HPDE6-E6E7 (cell line): ENCODE measurements at regions not wholly inside any gene's neighbourhood (a gene's known extent, or its start where the extent isn't known, plus 50 kb on each side); places are given as distances from the start of the nearest gene placed in this dataset.
"Not testable (repeated sequence)": the region's sequence is repeated elsewhere in the genome, so short reads cannot be mapped to it uniquely, and the experiment has no call there.

Source experiments
- DNase-seq: peaks from one replicate; pipeline ENCODE4 v3.0.0; 2011; ENCODE audit warnings: missing footprints; ENCODE audit errors: extremely low spot score

DNA sequence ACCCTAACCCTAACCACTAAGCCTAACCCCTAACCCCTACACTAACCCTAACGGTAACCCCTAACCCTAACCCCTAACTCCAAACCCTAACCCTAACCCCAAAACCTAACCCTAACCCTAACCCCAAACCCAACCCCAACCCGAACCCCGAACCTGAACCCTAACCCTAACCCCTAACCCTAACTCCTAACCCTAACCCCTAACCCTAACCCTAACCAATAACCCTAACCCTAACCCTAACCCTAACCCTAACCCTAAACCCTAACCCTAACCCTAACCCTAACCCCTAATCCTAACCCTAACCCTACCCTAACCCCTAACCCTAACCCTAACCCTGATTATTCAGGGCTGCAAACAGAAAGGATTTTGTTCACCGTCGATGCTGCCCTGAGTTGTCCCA lies 144.6 kb upstream of the DUSP22 start:
- DNase-seq, result not testable (repeated sequence)

DNA sequence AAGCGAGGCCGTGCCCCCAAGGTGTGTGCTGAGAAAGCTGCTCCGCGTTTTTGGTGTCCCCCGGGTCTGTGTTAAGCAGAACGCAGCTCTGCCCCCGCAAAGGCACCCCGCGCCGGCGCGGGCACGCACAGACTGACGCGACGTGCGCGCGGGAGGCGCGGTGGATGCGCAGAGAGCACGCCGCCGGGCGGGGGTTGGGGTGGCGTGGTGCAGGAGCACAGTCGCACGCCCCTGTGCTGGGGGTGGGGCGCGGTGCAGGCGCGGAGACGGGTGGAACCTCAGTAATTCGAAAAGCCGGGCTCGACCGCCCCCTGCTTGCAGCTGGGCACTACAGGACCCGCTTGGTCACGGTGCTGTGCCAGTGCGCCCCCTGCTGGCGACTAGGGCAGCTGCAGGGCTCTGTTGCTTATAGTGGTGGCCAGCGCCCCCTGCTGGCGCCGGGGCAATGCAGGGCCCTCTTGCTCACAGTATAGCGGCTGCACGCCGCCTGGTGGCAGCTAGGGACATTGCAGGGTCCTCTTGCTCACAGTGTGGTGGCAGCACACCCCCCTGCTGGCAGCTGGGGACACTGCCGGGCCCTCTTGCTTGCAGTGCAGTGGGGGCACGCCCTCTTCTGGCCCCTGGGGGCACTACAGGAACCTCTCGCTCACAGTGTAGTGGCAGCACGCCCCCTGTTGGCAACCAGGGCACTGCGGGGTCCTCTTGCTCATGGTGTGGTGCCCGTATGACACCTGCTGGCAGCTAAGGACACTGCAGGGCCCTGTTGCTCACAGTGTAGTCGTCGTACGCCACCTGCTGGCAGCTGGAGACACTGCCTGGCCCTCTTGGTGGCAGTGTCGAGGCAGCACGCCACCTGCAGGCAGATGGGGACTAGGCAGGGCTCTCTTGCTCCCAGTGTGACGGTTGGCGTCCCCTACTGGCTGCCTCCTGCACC lies 144.0 kb upstream of the DUSP22 start:
- not testable (repeated sequence) for DNase-seq

DNA sequence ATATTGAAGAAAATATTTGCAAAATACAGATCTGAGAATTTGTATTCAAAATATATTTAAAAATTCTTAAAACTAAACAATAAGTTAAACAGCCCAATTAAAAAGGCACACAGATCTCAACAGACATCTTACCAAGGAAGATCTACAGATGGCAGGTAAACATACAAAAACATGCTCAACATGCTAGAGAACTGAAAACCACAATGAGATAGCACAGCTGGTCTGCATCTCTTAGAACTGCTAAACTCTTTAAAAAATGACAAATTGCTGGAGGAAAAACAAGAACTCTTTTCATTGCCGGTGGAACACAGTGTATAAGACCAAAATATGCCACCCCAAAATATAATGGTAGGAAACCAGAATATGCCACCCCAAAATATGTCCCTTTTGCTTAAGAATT lies 142.1 kb upstream of the DUSP22 start:
- not testable (repeated sequence) for DNase-seq

DNA sequence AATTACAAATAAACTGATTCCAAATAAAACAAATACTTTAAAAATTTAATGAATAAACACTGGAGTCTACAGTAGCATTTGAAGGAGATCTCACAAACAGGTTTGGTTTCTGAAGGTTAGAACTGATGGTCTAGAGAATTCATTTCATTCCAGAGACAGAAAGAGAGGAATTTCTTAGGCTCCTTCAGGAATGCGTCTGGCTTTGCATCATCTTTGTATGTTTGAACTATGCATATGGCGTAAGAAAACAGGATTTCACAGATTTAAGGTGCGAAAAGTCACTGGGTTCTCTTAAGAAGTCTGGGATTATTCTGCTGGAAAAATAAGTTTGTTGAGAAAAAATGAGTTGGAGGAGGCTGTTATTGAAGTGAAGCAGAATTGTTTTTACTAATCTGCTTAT lies 139.9 kb upstream of the DUSP22 start:
- DNase-seq, result not testable (repeated sequence)

DNA sequence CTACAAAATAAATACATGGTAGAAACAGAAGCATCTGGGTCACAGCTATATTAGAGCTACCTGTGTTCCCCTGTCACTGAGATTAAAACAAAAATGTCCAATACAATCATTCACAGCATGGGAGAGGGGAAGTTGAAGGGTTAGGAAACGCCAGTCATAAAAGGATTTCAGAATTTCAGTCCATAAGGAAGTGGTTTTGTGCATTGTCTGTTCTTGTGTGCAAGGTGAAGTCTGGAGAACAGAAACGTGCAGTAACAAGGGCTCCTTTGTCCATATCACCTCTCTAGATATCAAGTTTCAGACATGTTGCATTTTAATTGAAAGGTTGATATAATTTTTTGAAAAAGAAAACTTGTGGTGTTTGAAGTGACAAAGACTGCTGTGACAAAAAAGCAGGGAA lies 139.3 kb upstream of the DUSP22 start:
- DNase-seq, result not testable (repeated sequence)

DNA sequence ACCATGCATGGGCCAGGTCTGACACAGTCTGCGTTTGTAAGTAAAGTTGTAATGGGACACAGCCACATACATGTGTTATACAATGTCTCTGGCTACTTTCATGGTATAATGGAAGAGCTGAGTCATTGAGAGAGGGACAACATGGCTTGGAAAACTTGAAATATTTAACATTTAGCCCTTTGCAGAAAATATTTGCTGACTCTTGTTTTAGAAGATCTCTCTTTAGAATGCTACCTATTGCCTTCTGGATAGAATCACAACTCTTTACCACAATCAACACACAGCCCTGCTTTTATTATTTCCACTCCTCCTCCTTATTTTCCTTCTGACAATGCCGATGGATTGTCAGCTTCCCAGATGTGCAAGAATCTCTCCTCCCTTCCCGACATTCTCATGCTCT lies 138.4 kb upstream of the DUSP22 start:
- DNase-seq, result not testable (repeated sequence)

DNA sequence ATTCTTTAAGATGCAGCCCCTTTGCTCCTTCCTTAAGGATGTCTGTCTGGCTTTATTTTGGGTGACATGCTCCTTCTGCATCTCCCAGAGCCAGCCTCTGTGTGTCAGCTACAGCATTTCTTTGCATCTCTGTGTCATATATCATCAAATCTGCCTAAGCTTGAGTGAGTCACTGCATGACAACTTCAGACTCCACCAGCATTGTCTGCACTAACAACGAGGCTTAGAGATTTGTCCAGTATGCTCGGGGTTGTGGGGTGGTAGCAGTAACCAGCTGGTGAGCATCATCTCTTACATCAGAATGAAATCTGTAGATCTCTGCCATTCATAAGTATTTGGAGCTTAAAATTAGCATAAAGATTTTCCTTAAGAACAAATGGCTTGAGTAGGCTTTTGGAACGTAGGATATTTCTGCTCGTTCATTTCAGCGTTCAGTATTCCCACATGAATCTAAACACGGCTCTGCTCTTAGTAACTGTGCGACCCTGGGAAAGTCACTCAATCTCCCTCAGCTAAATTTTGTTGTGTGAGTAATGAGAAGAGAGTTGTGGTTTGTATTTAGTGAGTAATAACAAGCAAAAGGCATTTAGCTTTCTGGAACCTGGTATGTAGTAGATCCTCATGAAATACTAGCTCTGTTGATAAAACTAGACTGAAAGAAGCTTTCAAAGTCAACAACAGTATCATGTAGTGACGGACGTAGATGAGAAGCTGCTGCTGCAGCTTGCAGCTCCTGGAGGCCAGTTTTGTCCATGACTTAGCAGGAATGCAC lies 137.8 kb upstream of the DUSP22 start:
- DNase-seq, result not testable (repeated sequence)

DNA sequence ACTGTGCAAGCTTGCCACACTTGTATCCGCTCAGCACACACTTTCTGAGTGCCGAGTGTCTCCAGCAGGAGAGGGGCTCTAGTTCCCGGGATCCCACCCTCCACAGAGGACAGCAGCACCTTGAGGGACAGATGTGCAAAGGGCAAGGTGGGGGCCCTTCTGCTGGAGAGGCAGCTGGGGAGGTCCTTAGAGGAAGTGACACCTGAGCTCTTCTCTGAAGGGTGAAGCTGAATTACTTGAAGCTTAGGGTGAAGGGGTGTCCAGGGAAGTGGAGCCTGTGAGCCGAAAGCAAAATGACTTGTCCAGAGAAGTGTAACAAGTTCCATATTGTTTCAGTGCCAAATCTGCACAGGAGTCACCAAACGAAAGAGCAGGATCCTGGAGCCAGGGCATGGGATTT lies 136.3 kb upstream of the DUSP22 start:
- no peak for DNase-seq

DNA sequence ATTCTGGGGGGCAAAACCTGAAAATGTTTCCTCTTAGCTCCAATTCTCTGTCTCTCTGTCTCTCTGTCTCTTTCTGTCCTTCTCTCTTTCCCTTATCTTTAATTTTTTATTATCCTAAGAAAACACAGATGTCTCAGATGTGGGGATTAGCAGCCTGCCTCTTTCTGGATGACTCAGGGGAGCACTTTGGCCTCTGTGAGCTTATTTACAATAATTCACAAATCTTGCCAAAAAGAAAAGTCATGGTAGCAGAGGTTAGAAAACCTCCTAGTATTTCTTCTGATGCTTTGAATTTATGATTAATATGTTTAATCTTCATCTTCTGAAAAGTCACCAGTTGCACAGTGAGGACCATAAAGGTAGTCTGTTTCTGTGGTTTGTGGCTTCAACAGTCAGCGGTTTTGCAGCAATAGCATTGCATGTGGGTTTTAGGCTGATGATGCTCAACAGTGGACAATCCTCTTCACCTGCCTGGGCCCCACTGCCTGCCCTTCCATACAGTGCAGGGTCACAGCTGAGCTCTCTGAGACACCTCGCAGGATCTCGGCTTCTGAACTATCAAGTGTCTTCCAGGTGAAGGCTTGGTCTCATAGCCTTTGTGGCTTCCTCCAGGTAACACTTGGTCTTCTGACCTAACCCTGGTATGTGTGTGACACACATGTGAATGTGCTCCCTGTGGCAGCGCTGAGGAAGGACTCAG lies 135.7 kb upstream of the DUSP22 start:
- DNase-seq, result not testable (repeated sequence)

DNA sequence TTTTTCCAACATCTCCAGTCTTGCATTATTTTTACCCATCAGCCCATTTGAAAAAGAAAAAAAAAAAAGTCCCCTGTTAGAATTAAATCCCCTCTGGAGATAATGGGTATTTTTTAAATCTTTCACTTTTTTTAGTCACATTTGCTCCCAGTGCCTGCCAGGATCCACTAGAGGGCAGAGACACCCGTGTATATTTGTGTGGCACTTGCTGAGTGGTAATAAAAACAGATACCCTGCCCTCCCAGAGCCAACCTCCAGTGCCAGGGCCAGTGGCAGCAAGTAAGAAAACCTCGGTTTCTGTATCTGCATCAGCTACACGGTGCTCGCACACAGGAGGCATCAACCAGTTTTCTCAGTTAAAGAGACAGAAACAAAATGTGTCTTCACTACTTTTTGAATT lies 135.1 kb upstream of the DUSP22 start:
- DNase-seq, result not testable (repeated sequence)

DNA sequence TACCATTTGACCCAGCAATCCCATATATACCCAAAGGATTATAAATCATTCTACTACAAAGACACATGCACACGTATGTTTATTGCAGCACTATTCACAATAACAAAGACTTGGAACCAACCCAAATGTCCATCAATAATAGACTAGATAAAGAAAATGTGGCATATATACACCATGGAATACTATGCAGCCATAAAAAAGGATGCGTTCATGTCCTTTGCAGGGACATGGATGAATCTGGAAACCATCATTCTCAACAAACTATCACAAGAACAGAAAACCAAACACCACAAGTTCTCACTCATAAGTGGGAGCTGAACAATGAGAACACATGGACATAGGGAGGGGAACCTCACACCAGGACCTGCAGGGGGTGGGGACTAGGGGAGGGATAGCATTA lies 130.6 kb upstream of the DUSP22 start:
- not testable (repeated sequence) for DNase-seq

DNA sequence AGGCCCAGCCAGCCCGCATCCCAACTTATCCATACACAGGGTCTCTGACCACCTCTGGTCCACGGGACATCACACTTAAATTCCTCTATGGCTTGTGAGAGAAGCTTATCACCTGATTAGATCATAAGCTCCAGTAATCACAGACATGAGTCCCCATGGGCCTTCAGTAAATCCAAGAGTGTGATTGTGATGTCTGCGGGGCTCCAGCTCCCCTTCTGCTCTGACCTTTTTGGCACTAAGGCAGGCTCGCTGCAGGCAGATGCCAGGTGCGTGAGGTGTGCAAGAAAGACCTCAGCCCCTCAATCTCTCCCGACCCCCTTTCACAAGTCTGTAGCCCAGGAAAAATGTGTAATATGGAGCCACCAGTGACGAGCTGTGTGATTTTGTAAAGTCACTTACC lies 127.6 kb upstream of the DUSP22 start:
- no peak for DNase-seq

DNA sequence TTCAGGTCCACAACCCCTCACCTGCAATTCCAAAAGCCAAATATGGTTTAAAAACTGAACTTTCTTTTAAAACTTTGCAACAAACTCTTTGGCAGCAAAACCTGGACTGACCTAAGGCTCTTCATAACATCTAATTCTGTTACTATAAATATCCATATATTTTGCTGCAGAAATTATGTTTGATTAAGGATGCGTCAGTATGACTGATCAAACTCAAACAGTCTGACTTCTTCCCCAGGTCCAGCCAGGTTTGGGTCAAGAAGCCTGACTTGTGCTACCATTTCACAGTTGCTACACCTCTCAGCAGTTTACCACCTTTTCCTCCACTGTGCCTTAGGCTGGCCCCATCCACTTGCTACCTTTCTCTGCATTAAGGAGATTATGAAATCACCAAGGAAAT lies 127.0 kb upstream of the DUSP22 start:
- no peak for DNase-seq

DNA sequence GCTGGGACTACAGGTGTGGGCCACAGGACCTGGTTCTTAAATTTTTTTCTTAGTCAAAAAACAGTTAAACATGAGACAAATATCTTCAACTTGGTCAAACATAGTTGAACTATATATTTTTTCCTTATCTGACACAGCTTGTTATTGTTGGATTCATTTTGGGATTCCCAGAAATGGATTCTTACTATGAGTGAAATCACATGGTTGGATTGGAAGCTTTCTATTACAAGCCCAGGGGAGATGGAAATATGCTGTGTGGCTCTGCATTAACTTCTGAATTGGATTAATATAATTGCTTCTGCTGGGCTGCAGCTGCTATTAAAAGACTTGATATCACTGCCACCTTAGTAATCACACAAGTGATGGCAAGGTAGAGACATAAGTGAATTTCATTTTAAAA lies 126.4 kb upstream of the DUSP22 start:
- DNase-seq, result no peak

DNA sequence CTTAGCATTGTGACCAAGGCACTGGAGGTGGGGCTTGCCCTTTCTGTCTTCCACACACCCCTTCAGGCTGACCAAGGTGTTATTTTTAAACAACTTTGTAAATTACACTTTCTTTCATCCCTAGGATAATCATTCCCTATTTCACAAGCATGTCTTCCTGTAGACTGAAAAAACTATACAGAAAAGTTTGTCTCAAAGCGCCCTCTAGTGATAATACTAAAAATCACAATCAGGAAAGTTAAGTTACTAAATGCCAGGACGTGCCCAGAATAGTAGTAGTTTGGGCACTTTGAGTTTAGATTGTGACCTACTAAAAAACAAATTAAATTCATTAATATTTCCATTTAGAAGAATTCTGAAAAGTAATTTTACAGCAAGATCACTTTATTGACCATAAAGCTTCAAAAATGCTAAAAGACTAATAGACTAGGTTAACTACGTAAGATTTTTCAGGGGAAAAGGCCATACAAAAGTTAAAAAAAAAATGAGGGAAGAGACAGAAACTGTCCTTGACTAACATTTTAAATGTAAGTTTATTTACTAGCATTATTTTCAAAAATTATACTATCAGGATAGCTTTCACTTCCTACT lies 123.3 kb upstream of the DUSP22 start:
- no peak for DNase-seq

DNA sequence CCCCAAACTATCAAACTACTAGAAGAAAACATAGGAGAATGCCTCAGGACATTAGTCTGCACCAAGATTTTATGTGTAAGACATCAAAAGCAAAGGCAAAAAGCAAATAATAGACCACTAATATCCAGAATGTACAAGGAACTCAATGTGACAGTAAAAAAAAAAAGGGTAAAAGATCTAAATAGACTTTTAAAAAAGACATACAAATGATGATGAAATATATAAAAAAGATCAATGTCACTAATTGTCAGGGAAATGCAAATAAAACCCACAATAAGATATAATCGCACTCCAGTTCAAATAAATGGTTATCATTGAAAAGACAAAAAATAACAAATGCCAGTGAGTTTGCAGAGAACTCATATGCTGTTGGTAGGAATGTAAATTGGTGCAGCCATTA lies 118.3 kb upstream of the DUSP22 start:
- DNase-seq, result no peak

DNA sequence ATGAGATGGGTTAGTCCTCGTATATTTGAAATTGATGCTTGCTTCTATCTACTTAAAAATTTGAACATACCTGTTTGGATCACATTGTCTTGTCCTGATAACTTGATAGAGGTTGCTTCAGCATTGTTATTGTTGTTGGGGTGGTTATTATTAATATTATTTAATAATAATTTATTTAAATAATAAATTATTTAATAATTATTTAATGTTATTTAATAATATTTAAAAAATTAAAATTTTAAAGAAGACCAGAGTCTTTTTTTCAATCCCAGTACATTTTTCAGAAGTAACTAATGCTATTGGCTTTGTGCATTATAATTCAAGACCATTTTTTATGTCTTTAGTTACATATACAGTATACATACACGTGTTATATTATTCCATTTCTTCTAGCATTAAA lies 116.6 kb upstream of the DUSP22 start:
- no peak for DNase-seq

DNA sequence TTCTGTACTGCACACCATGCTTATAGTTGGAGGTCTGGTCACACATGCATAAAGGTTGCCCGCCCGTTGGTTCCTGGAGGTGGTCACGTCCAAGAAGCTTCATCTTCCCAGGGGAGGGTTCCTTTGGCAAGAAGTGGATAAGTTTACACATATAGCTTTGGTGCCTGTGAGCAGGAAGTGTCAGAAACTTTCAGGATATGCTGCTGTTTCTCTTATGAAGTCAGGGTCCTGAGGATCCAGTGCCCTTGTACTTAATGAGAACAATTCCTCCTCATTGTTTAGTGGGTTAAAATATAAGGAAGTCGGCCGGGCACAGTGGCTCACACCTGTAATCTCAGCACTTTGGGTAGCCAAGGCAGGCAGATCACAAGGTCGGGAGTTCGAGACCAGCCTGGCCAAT lies 115.5 kb upstream of the DUSP22 start:
- no peak for DNase-seq

DNA sequence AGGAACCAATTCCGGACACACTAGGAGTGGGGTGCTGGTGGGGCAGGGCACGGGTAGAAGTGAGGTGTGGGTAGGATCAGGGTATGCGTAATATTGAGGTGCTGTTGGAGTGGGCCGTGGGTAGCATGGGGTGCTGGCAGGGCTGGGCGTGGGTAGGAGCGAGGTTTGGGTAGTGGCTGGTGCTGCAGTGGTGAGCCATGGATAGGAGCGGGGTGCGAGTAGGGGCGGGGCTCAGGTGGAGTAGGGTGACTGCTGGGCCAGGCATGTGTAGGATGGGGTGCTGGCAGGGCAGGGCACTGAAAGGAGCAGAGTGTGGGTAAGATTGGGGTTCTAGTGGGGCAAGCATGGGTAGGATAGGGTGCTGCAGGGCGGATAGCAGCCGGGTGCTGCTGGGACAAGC lies 114.2 kb upstream of the DUSP22 start:
- DNase-seq, result no peak

DNA sequence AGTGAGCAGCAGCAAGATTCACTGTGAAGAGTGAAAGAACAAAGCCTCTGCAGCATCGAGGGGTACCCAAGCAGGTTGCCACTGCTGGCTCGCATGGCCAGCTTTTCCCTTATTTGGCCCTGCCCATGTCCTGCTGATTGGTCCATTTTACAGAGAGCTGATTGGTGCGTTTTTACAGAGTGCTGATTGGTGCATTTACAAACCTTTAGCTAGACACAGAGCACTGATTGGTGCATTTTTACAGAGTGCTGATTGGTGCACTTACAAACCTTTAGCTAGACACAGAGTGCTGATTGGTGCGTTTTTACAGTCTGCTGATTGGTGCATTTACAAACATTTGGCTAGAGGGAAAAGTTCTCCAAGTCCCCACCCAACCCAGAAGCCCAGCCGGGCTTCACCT lies 113.4 kb upstream of the DUSP22 start:
- DNase-seq, result not testable (repeated sequence)

DNA sequence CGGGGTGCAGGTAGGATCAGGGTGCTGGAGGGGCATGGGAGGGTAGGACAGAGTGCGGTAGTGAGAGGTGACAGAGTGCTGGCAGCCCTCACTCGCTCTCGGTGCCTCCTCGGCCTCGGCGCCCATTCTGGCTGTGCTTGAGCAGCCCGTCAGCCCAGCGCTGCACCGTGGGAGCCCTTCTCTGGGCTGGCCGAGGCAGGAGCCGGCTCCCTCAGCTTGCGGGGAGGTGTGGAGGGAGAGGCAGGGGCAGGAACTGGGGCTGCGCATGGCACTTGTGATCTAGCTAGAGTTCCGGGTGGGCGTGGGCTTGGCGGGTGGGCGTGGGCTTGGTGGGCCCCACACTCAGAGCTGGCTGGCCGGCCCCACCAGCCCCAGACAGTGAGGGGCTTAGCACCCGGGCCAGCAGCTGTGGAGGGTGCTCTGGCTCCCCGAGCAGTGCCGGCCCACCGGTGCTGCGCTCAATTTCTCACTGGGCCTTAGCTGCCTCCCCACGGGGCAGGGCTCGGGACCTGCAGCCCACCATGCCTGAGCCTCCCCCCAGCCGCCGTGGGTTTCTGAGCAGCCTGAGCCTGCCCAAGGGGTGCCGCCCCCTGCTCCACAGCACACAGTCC lies 112.8 kb upstream of the DUSP22 start:
- no peak for DNase-seq
